Colonic mucosa (tissue), 4 donors: ENCODE measurements at regions not wholly inside any gene's neighbourhood (a gene's known extent, or its start where the extent isn't known, plus 50 kb on each side); places are given as distances from the start of the nearest gene placed in this dataset.
"Not testable (repeated sequence)": the region's sequence is repeated elsewhere in the genome, so short reads cannot be mapped to it uniquely, and the experiment has no call there.

Experiments
- DNase-seq: peaks from one replicate; pipeline ENCODE4 v3.0.0-alpha.2; 2020
- H3K27ac ChIP-seq: fragments of 200-600 bp; one replicate; pipeline ENCODE4 v1.8.0; 2021
- H3K27me3 ChIP-seq: fragments of 200-600 bp; one replicate; pipeline ENCODE4 v1.8.0; 2021
- H3K36me3 ChIP-seq: fragments of 200-600 bp; one replicate; pipeline ENCODE4 v1.8.0; 2021
- H3K4me1 ChIP-seq: fragments of 200-600 bp; one replicate; pipeline ENCODE4 v1.8.0; 2021; ENCODE audit warnings: mild to moderate bottlenecking
- H3K4me3 ChIP-seq: fragments of 200-600 bp; one replicate; pipeline ENCODE4 v1.8.0; 2021
- H3K9ac ChIP-seq, 2 donors: one replicate each; pipeline ENCODE4 v1.7.0; 2013; ENCODE audit warnings: control low read depth in 2 of 2, low read depth in 2 of 2, low read length in 2 of 2
- H3K9me3 ChIP-seq: fragments of 200-600 bp; one replicate; pipeline ENCODE4 v1.8.0; 2021
- CTCF ChIP-seq: fragments of 200-600 bp; IDR thresholded peaks from one replicate; pipeline ENCODE4 v1.8.0; 2022; ENCODE audit warnings: antibody characterized with exemption, mild to moderate bottlenecking
- intact Hi-C: fragments of 100-400 bp; cut with DNase I; formaldehyde crosslinking; loops from one replicate; pipeline ENCODE4 v1.14.1; 2022
- donor health status: healthy.
- donor health status: DM: no; HTN: no; CAD: no.
- donor health status: DM: no; HTN: no; CAD: no.

DNA sequence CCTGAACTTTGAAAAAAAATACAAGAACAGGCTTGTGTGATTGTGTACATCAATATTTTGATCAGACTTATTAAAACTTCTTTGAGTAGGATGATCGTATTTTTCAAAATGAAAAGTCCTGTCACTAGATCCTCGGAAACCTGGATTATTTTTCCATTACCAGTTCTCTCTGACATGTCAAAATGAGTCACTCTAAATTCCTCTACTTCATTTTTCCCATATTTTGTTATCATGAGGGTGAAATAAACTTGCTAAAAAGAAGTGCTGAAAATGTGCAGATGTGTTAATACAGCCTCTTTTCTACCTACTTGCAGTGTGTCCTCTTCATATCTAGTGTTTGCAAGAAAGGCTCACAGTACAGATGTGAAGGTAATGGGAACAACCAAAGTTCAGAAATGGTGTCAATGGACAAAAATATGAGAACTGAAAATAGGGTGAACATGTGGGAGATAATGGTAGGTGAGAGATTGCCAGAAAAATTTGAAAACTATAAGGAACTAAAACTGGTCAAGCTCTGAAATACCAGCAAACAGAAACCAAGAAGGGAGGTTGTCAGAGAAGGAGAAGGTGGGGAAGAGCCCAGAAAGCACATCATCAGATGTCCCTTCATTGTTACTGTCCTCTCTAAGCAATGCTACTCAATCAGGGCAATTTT, 108.2 kb downstream of the EOMES start:
- no peaks in the 10 kb centered on the region for H3K27me3 ChIP-seq
- no peak overlapping the region for H3K9ac ChIP-seq
- no peak overlapping the region for H3K27ac ChIP-seq
- no peak overlapping the region for H3K4me3 ChIP-seq
- intact Hi-C loops: no loop called here
- no peaks in the 10 kb centered on the region for H3K36me3 ChIP-seq
- TF ChIP-seq CTCF: no peak
- no peaks in the 10 kb centered on the region for H3K9me3 ChIP-seq
- H3K4me1 ChIP-seq: no peaks in the 10 kb centered on the region
- no peak for DNase-seq

GRCh38 chr3:27610800-27611525, 111.2 kb downstream of the EOMES start:
- DNase-seq: no peak
- H3K9ac ChIP-seq: no peak overlapping the region
- no peak overlapping the region for H3K4me3 ChIP-seq
- no peaks in the 10 kb centered on the region for H3K27me3 ChIP-seq
- intact Hi-C loops: no loop called here
- H3K4me1 ChIP-seq: no peaks in the 10 kb centered on the region
- TF ChIP-seq CTCF: no peak
- H3K9me3 ChIP-seq: no peaks in the 10 kb centered on the region
- no peak overlapping the region for H3K27ac ChIP-seq
- H3K36me3 ChIP-seq: no peaks in the 10 kb centered on the region

- Histone ChIP-seq H3K27ac (no peak overlapping the region), H3K36me3 (no peaks in the 10 kb centered on the region), H3K4me3 (no peak overlapping the region), H3K4me1 (no peaks in the 10 kb centered on the region), H3K9ac (no peak overlapping the region), H3K27me3 (no peaks in the 10 kb centered on the region), H3K9me3 (no peaks in the 10 kb centered on the region)
- TF ChIP-seq CTCF: no peak
- intact Hi-C loops: no loop called here
- no peak for DNase-seq
Observed at GRCh38 chr3:27607370-27607769, 114.8 kb downstream of the EOMES start.

DNA sequence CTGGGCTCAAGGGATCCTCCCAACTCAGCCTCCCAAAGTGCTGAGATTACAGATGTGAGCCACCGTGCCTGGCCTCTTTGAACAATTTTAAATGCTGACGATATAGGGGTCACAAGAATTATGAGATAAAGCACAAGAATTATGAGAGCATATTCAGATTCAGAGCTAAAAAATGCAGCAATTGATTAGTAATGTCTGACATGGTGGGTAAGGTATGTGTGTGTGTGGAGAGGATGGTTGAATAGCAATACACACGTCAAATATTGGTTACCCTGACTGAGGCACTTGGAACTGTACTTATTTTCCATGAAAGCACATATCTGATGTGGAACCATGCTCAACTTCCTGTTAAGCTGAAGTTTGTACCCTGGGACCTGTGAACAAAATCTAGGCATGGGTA, 115.6 kb downstream of the EOMES start:
- Histone ChIP-seq H3K27me3 (no peaks in the 10 kb centered on the region), H3K9ac (no peak overlapping the region), H3K4me1 (no peaks in the 10 kb centered on the region), H3K4me3 (no peak overlapping the region), H3K9me3 (no peaks in the 10 kb centered on the region), H3K27ac (no peak overlapping the region), H3K36me3 (no peaks in the 10 kb centered on the region)
- intact Hi-C loops: no loop called here
- no peak for DNase-seq
- TF ChIP-seq CTCF: no peak

DNA sequence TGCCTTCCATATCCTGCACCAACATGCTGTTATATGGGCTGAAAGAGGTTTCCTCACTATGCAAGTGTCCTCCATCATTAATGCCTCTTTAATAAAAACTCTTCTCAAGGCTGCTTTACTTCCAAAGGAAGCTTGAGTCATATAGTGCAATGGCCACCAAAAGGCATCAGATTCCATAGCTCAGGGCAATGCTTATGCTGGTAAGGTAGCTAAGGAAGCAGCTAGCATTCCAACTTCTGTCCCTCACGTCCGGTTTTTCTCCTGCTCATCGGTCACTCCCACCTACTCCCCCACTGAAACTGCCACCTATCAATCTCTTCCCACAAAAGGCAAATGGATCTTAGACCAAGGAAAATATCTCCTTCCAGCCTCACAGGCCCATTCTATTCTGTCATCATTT, 117.1 kb upstream of the SLC4A7 start:
- H3K4me1 ChIP-seq, H3K9me3 ChIP-seq, H3K27me3 ChIP-seq, H3K9ac ChIP-seq, H3K27ac ChIP-seq, DNase-seq, H3K4me3 ChIP-seq, H3K36me3 ChIP-seq, intact Hi-C loops: not testable (repeated sequence)

- H3K27ac ChIP-seq, intact Hi-C loops, H3K4me3 ChIP-seq, DNase-seq, H3K36me3 ChIP-seq, H3K27me3 ChIP-seq, H3K9ac ChIP-seq, H3K4me1 ChIP-seq, H3K9me3 ChIP-seq: not testable (repeated sequence)
Observed at GRCh38 chr3:27599741-27600140, 115.6 kb upstream of the SLC4A7 start.
